Stimulated activated CD8-positive, alpha-beta memory T cell treated with anti-CD3 and anti-CD28 coated beads, Interleukin-15, amount 100 ng/mL, for 48 hours (primary cell): ENCODE measurements at regions not wholly inside any gene's neighbourhood (a gene's known extent, or its start where the extent isn't known, plus 50 kb on each side); places are given as distances from the start of the nearest gene placed in this dataset.

Source experiments
- DNase-seq, 2 donors: peaks; one replicate each; pipeline ENCODE4 v3.0.0-alpha.2; 2020; ENCODE audit warnings: low read depth in 2 of 2

DNA sequence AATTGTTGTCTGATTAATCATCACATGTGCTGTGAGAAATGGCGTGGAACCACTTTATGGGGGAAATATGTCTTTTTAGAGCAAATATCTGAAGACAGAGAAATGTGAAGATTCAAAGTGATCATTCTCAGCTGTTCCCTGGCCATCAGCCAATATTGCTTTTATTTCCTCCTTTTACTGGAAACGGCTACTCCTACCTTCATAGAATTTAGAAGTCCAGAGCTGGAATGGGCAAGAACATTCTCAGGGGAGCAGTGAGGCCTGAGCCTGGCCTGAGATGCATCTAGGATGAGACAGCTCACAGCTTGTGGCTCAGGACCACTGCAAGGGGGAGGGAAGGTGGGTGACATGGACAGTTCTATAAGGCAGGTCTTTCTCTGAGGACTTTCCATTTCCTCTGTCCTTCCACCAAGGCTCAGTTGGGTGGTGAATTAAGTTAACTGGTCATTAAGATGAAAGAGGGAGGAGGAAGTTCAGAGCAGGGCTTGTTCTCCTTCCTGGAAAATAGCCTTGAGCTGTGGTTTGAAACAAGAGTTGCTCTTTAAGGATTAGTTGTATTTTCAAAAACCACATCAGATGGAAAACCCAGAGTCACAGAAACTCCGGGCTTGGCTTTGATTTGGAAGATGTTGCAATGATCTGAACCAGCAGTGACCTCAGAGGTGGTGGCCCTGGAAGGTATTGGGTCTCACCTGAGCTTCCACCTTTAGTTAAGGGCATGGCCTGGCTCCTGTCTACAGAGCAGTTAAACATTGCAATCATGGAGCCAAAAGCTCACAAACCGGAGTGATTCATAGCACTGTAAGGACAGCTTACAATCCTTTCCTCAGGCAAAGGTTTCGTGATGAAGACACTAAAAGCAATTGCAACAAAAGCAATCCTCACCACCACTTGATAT lies 144.3 kb downstream of the VAPA start:
- no peak for DNase-seq

DNA sequence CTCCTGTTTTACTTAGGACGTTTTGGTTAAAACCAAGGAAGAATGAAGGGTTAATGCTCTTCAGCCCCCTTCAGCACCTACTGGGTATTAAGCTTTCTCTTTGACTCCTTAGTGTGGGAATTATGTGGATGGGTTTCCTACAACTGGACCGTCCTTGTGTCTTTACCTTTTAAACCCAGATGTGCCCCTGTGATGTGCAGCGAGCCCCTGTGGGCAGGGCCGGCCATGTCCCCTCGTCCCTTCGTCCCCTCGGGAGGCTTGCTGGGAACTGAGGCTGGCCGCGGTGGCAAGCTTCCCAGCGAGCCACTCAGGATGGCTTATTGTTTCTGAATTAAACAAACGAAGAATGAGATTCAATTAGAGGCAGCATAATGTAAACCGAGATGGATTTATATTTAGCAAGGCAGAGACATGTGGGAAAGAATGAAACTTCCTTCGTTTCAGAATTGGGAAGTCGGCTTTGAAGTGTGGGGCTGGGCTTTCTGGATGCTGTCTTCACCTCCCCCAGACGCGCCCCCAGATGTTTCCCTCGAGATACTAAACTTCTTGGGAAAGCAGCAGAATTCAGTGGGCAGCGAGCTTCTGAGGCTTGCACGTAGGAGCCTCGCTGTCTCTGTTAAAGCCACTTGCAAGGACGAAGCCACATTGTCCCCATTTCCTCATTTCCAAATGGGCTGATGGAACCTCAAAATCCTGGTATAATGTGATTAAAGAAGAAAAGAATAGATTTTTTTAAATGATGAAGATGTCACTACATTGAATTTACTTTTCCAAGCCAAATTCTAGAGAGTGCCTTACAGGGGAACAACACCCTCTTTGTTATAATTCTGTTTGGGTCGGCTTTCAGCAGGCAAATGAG lies 146.0 kb downstream of the VAPA start:
- DNase-seq, result no peak

DNA sequence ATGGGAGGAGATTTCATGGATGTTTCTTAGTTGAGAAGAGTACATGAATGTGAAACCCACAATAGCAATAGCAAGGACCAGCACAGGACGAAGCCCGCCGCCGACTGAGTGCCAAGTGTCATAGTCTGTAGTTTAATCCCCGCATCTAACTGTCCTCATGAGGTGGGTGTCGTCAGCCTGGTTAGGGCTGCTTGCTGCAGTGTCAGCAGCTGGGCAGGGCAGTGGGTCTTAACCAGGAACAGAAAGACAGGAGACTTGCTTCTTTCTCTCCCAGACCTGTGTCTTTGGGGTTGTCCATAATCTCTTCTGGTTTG lies 146.6 kb downstream of the VAPA start:
- no peak for DNase-seq

DNA sequence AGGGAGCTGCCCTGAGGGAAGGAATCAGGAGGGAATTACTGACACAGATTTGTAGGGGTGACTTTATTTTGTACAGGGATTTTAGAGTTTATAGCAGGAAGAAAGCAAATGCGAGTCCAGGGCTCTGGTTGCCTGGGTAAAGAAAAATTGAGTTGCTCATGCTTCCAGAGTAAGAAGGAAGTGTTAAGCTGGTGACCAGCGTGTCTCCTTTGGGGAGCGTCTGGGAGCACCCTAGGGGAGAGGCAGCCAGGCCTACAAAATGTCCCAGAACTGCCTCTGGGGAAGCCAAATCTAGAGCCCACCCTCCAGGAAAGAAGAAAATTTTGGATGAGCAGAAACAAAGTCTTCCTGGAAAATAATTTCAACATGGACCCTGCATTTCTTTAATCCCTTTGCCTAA lies 147.0 kb downstream of the VAPA start:
- no peak for DNase-seq

DNA sequence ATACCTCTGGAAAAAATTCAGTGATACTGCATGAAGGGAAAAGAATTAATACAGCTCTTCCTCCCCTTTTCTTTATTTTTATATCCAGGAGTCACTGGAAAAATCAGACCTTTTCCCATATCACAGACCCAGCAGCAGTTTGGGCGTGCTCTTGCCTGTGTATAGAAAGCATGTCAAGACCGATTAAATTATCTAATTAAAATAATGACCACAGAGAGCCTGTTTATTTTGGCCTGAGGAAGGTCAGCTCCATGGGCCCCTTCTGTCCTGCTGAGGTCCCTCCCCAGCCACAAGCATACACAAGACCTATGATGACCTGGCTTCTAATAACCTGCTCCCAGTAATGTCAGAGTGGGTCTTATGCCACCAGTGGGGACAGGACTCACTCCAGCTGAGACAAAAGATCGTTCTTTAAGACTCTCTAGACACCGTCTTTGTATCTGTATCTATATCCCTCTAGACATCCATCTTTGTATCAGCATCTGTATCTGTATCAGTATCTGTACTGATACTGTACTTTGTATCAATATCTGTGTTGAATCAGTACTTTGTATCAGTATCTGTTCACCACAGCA lies 147.8 kb downstream of the VAPA start:
- no peak for DNase-seq

DNA sequence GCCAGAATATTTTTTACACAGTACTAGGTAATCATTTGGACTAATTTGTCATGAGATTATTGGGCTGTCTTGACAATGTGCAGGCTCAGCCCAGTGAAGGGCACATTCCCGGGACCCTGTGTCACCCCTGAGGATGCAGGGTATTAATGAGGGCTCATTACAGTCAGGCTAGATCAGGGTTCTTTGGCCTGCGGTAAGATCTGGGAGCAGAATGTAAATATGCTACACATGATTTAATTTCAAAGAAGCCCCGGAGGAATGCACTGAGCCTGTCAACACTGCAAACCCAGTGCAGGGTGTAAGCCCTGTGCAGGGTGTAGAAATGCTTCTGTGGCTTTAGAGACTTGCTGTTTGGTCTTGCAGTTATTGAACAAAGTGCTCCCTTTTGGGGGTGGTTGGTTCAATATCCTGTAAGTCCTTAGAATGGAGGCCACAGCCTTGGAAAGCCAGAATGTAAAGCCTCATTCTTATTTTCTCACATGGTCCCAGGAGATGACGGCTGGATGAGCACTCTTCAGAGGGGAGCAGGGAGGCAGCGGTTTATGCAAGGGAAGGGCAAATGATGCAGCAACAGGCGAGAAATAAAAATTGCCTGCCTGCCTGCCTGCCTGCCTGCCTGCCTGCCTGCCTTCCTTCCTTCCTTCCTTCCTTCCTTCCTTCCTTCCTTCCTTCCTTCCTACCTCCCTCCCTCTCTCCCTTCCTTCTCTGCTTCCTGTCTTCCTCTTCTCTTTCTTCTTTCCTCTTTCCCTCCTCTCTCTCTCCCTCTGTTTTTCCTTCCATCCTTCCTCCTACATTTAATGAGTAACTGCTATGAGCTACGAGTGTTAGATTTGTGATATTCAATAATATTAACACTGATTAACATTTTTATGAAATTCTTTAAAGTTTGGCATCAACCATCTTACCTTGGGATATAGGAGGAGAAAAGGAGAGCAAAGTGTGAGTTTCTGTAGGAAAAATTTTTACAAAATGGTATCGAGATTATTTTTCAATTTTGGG lies 148.8 kb downstream of the VAPA start:
- DNase-seq, result no peak

DNA sequence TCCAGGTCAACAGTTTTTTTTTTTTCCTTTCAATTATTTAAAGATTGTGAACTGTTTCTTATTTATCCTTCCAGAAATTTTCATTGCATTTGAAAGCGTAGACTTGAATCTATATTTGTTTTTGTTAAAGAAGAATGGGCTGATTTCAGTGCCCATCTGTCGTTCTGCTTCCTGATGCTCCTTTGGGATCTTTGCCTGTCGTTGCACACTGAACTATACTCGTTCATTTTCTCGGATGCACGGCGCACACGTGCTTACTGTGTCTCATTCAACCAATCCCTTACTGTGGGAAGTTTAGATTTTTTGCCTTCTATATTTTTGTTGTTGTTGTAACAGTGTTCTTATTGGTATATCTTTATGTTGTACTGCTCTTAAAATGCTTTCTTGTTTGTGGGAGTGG lies 149.7 kb downstream of the VAPA start:
- DNase-seq, result no peak

DNA sequence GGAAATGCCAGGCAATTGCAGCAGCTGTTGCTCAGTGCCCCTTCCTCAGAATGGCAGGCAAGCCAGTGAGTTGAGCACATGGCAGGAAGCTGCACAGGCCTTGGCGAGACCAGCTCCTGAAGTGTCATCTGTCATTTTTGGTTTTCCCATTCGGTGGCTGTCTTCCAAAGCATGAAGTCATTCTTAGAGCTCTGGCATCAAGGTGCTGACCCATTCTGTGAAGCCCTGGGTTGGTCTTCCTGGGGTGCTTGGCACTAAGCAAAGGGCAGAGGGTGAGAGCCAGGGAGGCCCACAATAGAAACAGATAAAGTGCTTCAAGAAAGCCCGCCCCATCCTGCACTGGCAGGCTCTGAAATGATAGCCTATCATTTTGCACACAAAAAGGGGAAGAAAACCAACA lies 150.5 kb downstream of the VAPA start:
- no peak for DNase-seq

DNA sequence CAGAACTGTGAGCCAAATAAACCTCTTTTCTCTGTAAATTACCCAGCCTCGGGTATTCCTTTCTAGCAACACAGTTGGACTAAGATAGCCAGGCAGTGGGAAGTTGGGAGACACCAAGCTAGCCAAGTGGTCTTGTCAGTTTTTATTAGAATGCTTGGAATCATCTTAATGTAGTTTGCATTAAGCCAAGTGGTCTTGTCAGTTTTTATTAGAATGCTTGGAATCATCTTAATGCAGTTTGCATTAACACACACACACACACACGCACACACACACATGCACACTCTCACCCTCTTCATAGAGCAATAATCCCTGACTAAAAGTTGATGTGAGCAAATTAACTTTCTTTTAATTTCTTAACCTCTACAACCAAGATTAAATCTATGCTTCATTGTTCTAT lies 151.5 kb downstream of the VAPA start:
- no peak for DNase-seq

DNA sequence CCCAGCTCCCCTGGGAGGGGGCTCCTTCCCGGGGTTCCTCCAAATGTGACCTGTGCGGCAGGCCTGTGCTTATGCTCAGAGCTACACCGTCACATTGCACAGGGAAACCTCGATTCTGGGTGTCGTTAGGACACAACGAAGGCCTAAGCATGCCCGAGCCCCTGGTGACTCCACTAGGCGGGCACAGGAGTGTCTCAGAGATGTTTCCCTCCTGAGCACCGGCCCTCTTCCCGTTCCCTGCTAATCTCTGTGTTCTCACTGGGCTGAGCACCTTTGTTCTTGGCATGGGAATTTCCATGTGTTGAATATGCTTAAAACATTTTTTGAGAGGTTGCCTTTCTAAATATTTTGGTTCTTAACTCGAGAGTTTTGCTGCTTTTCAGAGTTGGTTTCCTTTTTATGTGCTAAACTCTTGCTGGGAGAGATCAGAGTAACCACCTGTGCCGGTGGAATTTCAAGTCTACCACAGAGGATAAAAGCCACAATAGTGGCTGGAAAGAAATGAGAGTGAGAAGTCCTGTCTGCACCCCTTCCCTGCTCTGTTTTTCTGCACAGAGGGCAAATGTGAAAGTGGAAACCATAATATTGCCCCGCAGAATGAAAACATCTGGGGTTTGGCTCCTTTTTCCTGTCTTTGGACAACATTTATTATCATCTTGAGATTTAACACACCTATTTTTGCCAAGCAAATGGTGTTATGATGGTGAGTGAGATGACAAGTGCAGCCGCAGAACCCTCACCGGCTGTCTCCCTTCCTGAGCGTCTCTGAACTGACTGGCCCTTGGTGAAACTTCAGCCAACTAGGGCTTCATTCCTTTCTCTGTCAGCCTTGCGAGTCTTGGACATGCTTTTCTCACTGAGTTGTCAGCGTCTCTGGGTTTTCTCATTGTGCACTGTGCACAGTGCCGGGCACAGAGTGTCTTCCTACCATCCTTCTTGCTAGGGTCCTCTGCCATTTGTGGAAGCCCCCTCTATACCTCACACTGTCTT lies 154.1 kb downstream of the VAPA start:
- no peak for DNase-seq

DNA sequence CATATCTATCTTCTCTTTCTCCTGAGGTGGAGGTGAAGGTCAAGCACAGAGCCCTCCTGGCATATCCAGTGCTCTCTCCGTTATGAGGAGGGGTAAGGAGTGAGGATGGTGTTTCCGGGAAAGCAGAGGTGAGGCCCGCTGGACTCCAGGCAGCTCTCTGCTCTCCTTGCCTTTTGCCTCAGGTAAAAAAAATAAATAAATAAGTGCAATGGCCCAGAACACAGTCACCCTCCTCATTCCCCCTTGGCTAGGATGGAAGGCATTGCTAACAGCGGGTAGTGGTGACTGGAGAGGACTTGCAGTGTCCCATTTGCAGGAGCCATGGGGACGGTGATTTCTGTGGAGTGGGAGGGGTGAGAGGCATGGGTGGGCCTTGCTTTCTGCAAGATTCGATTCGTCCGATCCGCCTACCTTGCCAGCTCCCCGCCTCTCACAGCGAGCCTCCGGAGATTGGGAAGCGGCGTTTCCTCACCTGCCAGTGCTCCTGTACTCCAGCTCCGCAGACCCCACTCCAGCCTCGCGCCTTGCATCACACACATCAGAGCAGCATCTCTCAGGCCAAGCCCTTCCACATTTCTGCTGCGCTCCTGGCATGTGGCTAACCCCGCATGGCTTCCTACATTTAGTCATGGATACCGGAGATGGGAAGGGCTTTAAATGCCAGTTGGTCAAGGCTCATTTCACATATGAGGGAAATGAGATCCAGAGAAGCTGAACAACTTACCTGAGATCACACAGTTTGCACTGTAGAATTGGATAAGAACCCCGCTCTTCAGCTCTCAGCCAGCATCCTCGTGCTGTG lies 155.2 kb downstream of the VAPA start:
- DNase-seq, result no peak

DNA sequence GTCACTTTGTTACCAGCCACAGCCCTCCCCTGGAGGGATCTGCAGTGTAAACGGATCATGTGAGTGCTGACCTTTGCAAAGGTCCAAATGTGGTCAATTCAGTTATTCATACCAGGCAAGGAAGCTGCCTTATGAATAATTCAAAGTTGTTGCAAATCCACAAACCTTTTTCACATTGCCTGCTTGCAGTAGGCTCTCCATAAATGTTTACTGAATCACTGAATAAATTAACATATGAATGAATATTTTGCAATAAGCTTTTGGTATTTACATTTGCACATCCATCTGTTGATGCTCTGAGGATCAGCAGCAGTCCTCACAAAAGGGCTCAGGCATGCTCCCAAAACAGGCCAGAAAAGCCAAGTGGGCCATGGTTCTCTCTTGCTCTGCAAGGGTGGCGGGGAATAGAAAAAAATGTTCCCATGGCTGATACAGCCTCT lies 156.8 kb downstream of the VAPA start:
- DNase-seq, result no peak

DNA sequence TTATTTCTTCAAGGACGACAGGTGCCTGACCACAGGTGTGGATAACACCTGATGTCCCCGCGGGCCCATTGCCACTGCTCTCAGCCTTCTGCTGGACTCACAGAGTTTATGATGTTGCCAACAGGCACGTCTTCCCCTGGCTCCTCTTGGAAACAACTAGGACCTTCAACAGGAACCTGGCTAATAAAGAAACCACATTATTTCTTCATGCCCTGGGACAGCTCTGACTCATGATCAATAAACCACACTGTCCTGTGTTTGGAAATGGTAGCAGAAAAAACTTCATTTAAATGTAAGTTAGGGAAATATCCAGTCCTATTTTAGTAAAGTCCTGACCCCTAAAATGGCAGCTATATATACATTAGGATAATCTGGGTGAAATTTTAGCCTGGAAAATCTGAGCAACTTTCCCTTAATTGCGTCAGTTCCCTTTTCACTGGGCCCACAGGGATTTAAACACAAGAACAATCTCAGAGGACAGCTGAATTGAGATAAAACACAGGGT lies 158.9 kb downstream of the VAPA start:
- no peak for DNase-seq

DNA sequence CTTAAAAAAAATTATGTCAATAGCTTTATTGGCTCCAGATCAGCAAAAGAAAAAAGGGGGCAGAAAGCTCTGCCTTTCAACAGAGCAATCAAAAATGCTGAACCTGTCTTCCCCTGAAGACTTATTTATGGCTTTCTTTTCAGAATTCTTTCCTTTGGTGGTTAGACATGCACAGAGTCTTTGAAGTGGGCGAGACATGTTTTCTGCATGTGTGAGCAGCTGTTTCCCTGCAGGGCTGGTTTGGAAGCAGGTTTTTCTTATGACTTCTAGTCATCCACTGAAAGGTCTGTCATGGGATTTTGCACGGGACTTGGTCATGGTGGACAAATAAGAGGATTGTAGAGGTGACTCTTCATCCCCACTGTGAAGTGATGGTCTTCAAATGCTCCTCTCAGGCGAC lies 160.3 kb downstream of the VAPA start:
- DNase-seq, result no peak

DNA sequence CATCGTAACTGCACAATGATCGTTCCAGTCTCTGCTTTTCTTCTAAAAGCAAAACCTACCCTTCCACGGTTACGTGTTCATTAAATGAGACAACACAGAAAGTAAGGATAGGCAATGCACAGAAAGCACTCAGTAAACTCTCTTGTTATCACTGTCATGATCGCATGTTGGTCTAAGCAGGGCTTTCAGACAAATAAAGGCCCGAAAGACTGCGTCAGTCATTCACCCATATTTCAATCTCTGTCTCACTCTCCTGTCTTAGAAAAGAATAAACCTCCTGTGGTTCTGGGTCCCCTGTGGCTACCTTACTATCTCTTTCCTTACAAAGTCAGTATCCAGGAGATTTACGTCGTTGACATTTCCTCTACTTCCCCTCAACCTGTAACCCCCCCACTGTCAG lies 160.9 kb downstream of the VAPA start:
- DNase-seq, result no peak

DNA sequence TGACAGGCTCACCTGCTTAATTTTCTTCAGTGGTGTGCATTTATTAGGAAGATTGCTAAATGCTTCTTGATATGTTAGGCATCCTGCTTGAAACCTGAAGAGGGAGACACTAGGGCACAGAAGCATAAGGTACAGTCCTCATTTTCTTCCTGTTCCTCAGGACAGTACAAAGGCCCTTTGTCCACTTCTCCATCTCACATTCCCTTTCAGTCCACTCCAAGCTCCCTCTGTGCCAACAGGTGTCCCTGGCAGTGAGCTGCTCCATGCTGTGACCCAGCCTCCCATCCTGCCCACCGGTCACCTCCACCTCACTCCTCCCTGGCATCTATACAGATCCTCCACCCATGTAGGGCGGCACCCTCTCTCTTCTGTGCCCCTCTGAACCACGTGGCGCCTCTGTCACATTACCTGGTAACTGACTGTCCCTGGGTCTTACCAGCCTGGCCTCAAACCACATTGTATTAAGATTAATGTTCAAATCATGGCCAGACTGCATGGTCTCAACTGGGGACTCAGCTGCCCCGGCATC lies 162.8 kb downstream of the VAPA start:
- DNase-seq, result no peak

DNA sequence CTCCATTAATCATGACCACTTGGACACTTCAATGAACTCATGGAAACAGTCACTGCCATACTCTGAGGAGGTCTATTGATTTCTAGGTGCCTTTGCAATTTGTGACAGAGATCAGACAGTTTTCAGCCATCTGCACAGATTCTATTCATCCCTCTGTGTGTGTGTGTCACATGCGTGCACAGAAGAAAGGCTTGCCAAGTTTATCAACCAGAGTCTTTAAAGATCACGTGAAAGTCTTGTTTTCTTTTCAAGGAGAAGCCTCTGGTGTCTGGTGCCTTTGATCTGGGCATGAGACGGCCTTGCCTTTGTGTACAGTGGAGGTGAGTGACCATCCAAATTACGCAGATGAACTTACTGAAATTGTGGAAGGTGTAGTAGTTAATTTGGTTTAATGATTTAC lies 164.2 kb downstream of the VAPA start:
- no peak for DNase-seq

DNA sequence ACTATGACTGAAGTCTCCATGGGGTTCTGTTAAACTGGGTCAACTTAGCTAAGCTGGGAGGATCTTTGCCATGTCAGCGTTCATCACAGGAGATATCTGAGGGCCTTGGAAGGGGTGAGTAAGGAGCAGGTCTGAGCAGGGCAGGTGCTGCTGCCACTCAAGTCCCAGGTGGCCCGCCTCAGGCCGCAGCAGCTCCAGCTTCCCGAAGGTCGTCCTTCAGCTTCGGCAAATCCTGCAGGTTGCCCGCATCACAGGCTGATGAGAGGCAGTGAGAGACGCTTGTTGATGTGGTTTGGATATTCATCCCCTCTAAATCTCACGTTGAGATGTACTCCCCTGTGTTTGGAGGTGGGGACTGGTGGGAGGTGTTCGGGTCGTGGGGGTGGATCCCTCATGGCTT lies 166.6 kb downstream of the VAPA start:
- DNase-seq, result no peak

DNA sequence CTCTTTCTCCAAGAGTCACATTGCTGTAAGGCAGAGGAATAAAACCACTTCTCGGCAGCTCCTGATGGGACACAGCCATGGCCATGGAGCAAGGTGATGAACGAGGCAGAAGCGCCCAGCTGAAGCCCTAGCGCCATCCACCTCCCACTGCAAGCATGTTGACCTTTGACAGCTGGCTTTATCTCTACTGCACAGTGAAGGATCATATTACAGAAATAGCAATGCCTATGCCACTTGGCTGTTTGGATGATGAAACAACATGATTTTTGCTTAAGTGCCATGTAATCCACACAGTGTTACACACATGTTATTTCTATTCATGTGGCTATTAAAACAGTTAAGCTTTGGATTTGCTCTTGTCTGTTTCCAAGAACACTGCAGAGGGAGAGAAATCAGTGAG lies 167.7 kb downstream of the VAPA start:
- no peak for DNase-seq
